ENCODE measurements at regions not wholly inside any gene's neighbourhood (a gene's known extent, or its start where the extent isn't known, plus 50 kb on each side); places are given as distances from the start of the nearest gene placed in this dataset.
A peak's percentile ranks its signal among the peaks of the same experiment; 100 is the strongest.

DNA sequence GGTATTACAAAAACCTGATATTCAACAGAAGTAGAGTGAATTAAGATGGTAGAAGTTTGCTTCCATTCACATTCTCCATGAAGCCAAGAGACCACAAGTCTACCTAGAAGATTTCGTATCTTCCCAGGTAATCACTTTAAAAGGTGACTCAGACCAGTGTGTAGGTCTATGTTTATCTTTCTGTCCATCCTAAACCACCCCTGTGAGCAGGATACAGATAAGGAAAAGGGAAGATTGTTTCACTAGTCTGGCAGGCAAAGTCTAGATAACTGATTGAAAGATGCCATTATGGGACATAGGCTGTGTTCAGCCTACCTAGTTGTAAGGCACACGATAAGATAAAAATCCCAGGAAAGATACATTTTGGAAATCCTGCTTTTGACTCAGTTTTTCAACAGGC lies 244.3 kb upstream of the NWD2 start:
- Histone ChIP-seq H3K79me2 (ENCODE audit: low read depth) (peaks cover 32% of the 10 kb centered on the region), H3K4me2 (no peak overlapping the region), H2AFZ (no peak overlapping the region), H3K9me2 (ENCODE audit: insufficient read depth) (no peaks in the 10 kb centered on the region), H3K4me1 (replicated peaks; ENCODE audit: insufficient read depth) (peaks cover 12% of the 10 kb centered on the region), H4K20me1 (ENCODE audit: insufficient read depth) (no peaks in the 10 kb centered on the region), H3K27me3 (ENCODE audit: insufficient read depth, low read depth) (no peaks in the 10 kb centered on the region), H3K36me3 (ENCODE audit: low read depth) (peaks cover 19% of the 10 kb centered on the region), H3K9me3 (ENCODE audit: insufficient read depth, low read depth) (no peaks in the 10 kb centered on the region; the same call in 1 of the 2 replicates), H3K4me3 (no peak overlapping the region), H3F3A (ENCODE audit: insufficient read depth, low read depth) (0 out of 2 replicates have a peak, but pooled peaks cover 3% of the 10 kb centered on the region), H3K27ac (no peak overlapping the region)
- intact Hi-C loops (cut with micrococcal nuclease; ENCODE audit: unreplicated experiment), result no loop called here
- BruUV-seq (replicated peaks), result no TSS peak
- ChIA-PET POLR2A (ENCODE audit: unreplicated experiment) (no interaction called here), CTCF (no interaction called here)
- no peak for DNase-seq
- TF ChIP-seq, protein P1, sequence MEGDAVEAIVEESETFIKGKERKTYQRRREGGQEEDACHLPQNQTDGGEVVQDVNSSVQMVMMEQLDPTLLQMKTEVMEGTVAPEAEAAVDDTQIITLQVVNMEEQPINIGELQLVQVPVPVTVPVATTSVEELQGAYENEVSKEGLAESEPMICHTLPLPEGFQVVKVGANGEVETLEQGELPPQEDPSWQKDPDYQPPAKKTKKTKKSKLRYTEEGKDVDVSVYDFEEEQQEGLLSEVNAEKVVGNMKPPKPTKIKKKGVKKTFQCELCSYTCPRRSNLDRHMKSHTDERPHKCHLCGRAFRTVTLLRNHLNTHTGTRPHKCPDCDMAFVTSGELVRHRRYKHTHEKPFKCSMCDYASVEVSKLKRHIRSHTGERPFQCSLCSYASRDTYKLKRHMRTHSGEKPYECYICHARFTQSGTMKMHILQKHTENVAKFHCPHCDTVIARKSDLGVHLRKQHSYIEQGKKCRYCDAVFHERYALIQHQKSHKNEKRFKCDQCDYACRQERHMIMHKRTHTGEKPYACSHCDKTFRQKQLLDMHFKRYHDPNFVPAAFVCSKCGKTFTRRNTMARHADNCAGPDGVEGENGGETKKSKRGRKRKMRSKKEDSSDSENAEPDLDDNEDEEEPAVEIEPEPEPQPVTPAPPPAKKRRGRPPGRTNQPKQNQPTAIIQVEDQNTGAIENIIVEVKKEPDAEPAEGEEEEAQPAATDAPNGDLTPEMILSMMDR (conservative IDR thresholded peaks at IDR 0.05), result no peak
- no peak for TF ChIP-seq EZH2 (IDR thresholded peaks at IDR 0.05; ENCODE audit: low read depth)

- Histone ChIP-seq H3F3A (ENCODE audit: insufficient read depth, low read depth) (0 out of 2 replicates have a peak, but pooled peaks cover 3% of the 10 kb centered on the region), H3K36me3 (ENCODE audit: low read depth) (peaks cover 28% of the 10 kb centered on the region), H3K4me2 (peak overlapping the region; percentile 82), H3K9me3 (ENCODE audit: insufficient read depth, low read depth) (no peaks in the 10 kb centered on the region; the same call in 1 of the 2 replicates), H3K4me3 (peak overlapping the region; percentile 77), H3K9me2 (ENCODE audit: insufficient read depth) (no peaks in the 10 kb centered on the region), H3K4me1 (replicated peaks; ENCODE audit: insufficient read depth) (peaks cover 12% of the 10 kb centered on the region), H3K27ac (peak overlapping the region; percentile 74), H4K20me1 (ENCODE audit: insufficient read depth) (no peaks in the 10 kb centered on the region), H2AFZ (peak overlapping the region; percentile 96), H3K79me2 (ENCODE audit: low read depth) (peaks cover 32% of the 10 kb centered on the region), H3K27me3 (ENCODE audit: insufficient read depth, low read depth) (no peaks in the 10 kb centered on the region)
- CTCF ChIA-PET, result no interaction called here
- TSS peak; percentile 60 for BruUV-seq (replicated peaks)
- POLR2A ChIA-PET (ENCODE audit: unreplicated experiment), result interaction anchor here (0.6 kb wide), 2 partner anchors 30 to 396 kb away, joined by 3 to 5 read pairs; no protein-coding TSS in a partner anchor
- no peak for TF ChIP-seq EZH2 (IDR thresholded peaks at IDR 0.05; ENCODE audit: low read depth)
- TF ChIP-seq, protein P1 (conservative IDR thresholded peaks at IDR 0.05), result no peak
- DNase-seq, result peak; percentile 52 to 82
- intact Hi-C loops (cut with micrococcal nuclease; ENCODE audit: unreplicated experiment), result no loop called here
Measured at GRCh38 chr4:37001688-37002436, 242.7 kb upstream of the NWD2 start.

- no peaks in the 10 kb centered on the region; the same call in 1 of the 2 replicates for H3K9me3 ChIP-seq (ENCODE audit: insufficient read depth, low read depth)
- no peaks in the 10 kb centered on the region for H4K20me1 ChIP-seq (ENCODE audit: insufficient read depth)
- peaks cover 32% of the 10 kb centered on the region for H3K79me2 ChIP-seq (ENCODE audit: low read depth)
- TF ChIP-seq, protein P1 (conservative IDR thresholded peaks at IDR 0.05), result no peak
- no peak for TF ChIP-seq EZH2 (IDR thresholded peaks at IDR 0.05; ENCODE audit: low read depth)
- CTCF ChIA-PET, result no interaction called here
- H3K36me3 ChIP-seq (ENCODE audit: low read depth), result peaks cover 36% of the 10 kb centered on the region
- peak overlapping the region; percentile 82 for H3K4me2 ChIP-seq
- no peaks in the 10 kb centered on the region for H3K9me2 ChIP-seq (ENCODE audit: insufficient read depth)
- 0 out of 2 replicates have a peak, but pooled peaks cover 3% of the 10 kb centered on the region for H3F3A ChIP-seq (ENCODE audit: insufficient read depth, low read depth)
- POLR2A ChIA-PET (ENCODE audit: unreplicated experiment), result no interaction called here
- no TSS peak for BruUV-seq (replicated peaks)
- peak overlapping the region; percentile 77 for H3K4me3 ChIP-seq
- no peak for DNase-seq
- peak overlapping the region; percentile 96; the same call in 1 of the 2 replicates for H2AFZ ChIP-seq
- peaks cover 20% of the 10 kb centered on the region for H3K4me1 ChIP-seq (replicated peaks; ENCODE audit: insufficient read depth)
- H3K27ac ChIP-seq, result peak overlapping the region; percentile 74; the same call in 1 of the 2 replicates
- no peaks in the 10 kb centered on the region for H3K27me3 ChIP-seq (ENCODE audit: insufficient read depth, low read depth)
- intact Hi-C loops (cut with micrococcal nuclease; ENCODE audit: unreplicated experiment), result no loop called here
Measured at GRCh38 chr4:37002625-37003024, 241.9 kb upstream of the NWD2 start.

Data from PC-9 (cell line).